HG02938 (cell line): ENCODE measurements at regions not wholly inside any gene's neighbourhood (a gene's known extent, or its start where the extent isn't known, plus 50 kb on each side); places are given as distances from the start of the nearest gene placed in this dataset.
A peak's percentile ranks its signal among the peaks of the same experiment; 100 is the strongest.

Source experiments
- ATAC-seq: cut with Tn5 transposase; IDR thresholded peaks from one replicate; pipeline ENCODE4 v1.9.1; 2021; ENCODE audit warnings: mild to moderate bottlenecking, moderate library complexity; ENCODE audit not compliant: unreplicated experiment

GRCh38 chr13:78428646-78429045, 174.7 kb downstream of the POU4F1 start:
- ATAC-seq: no peak

- no peak for ATAC-seq
These were observed 177.2 kb downstream of the POU4F1 start for GRCh38 chr13:78426183-78426582.

- ATAC-seq: peak; percentile 71
These were observed 182.5 kb downstream of the POU4F1 start for GRCh38 chr13:78420814-78421213.

GRCh38 chr13:78413887-78414553, 189.3 kb downstream of the POU4F1 start:
- ATAC-seq: no peak

- no peak for ATAC-seq
These were observed 192.5 kb downstream of the POU4F1 start for GRCh38 chr13:78410847-78411246.

GRCh38 chr13:78410164-78410563, 193.2 kb downstream of the POU4F1 start:
- ATAC-seq: no peak

GRCh38 chr13:78409172-78409571, 194.2 kb downstream of the POU4F1 start:
- no peak for ATAC-seq

- ATAC-seq: no peak
These were observed 198.4 kb downstream of the POU4F1 start for GRCh38 chr13:78404846-78405360.

- no peak for ATAC-seq
These were observed 200.5 kb downstream of the POU4F1 start for GRCh38 chr13:78402708-78403400.

- ATAC-seq: no peak
These were observed 201.3 kb downstream of the POU4F1 start for GRCh38 chr13:78401873-78402707.

GRCh38 chr13:78398743-78399410, 204.5 kb downstream of the POU4F1 start:
- peak; percentile 89 for ATAC-seq

GRCh38 chr13:78393286-78394142, 209.8 kb downstream of the POU4F1 start:
- no peak for ATAC-seq

- no peak for ATAC-seq
These were observed 219.5 kb downstream of the POU4F1 start for GRCh38 chr13:78383899-78384298.

GRCh38 chr13:78383071-78383484, 220.3 kb downstream of the POU4F1 start:
- ATAC-seq: no peak

- no peak for ATAC-seq
These were observed 220.9 kb downstream of the POU4F1 start for GRCh38 chr13:78382491-78382890.

GRCh38 chr13:78376822-78377221, 226.5 kb downstream of the POU4F1 start:
- no peak for ATAC-seq

GRCh38 chr13:78376033-78376432, 227.3 kb downstream of the POU4F1 start:
- ATAC-seq: no peak

- ATAC-seq: no peak
These were observed 230.8 kb downstream of the POU4F1 start for GRCh38 chr13:78372581-78372980.

GRCh38 chr13:78370231-78370630, 233.1 kb downstream of the POU4F1 start:
- no peak for ATAC-seq

- no peak for ATAC-seq
These were observed 238.6 kb downstream of the POU4F1 start for GRCh38 chr13:78364711-78365110.
